Kidney epithelial cell (primary cell): ENCODE measurements at regions not wholly inside any gene's neighbourhood (a gene's known extent, or its start where the extent isn't known, plus 50 kb on each side); places are given as distances from the start of the nearest gene placed in this dataset.
A peak's percentile ranks its signal among the peaks of the same experiment; 100 is the strongest.
"Not testable (repeated sequence)": the region's sequence is repeated elsewhere in the genome, so short reads cannot be mapped to it uniquely, and the experiment has no call there.

Source experiments
- DNase-seq: peaks from one replicate; pipeline ENCODE4 v3.0.0-alpha.2; 2010; ENCODE audit warnings: low read depth
- H3K27me3 ChIP-seq: 2 replicates; pipeline ENCODE4 v1.6.0; 2011; ENCODE audit warnings: low read length; ENCODE audit not compliant: control insufficient read depth, insufficient read depth
- H3K36me3 ChIP-seq: 2 replicates; pipeline ENCODE4 v1.5.1; 2011; ENCODE audit warnings: low read length; ENCODE audit not compliant: control insufficient read depth, insufficient read depth
- H3K4me3 ChIP-seq: 2 replicates; pipeline ENCODE4 v1.5.1; 2011; ENCODE audit warnings: low read depth, mild to moderate bottlenecking, control low read depth, low read length
- CTCF ChIP-seq: IDR thresholded peaks from 2 replicates; pipeline ENCODE4 v1.5.1; 2011; ENCODE audit warnings: mild to moderate bottlenecking, moderate library complexity, low read length, control low read depth, inconsistent platforms; ENCODE audit not compliant: insufficient read depth, poor library complexity, severe bottlenecking

- not testable (repeated sequence) for H3K4me3 ChIP-seq, DNase-seq, H3K27me3 ChIP-seq, H3K36me3 ChIP-seq
Observed at GRCh38 chr10:22467393-22467792, 122.1 kb downstream of the SPAG6 start.

- no peaks in the 10 kb centered on the region for H3K36me3 ChIP-seq
- no peak for DNase-seq
- no peak for TF ChIP-seq CTCF
- H3K27me3 ChIP-seq, result no peaks in the 10 kb centered on the region
- H3K4me3 ChIP-seq, result no peak overlapping the region
Observed at GRCh38 chr10:22468570-22469320, 123.4 kb downstream of the SPAG6 start.

- no peak for DNase-seq
- H3K4me3 ChIP-seq, result no peak overlapping the region
- peaks cover 31% of the 10 kb centered on the region for H3K27me3 ChIP-seq
- TF ChIP-seq CTCF, result no peak
- H3K36me3 ChIP-seq, result no peaks in the 10 kb centered on the region
Observed at GRCh38 chr10:22473044-22473443, 127.7 kb downstream of the SPAG6 start.

GRCh38 chr10:22473459-22473858 lies 128.2 kb downstream of the SPAG6 start:
- Histone ChIP-seq H3K4me3 (no peak overlapping the region), H3K36me3 (no peaks in the 10 kb centered on the region), H3K27me3 (peaks cover 31% of the 10 kb centered on the region)
- no peak for TF ChIP-seq CTCF
- no peak for DNase-seq

- Histone ChIP-seq H3K27me3 (peaks cover 31% of the 10 kb centered on the region), H3K4me3 (peak overlapping the region; percentile 35), H3K36me3 (no peaks in the 10 kb centered on the region)
- TF ChIP-seq CTCF, result no peak
- no peak for DNase-seq
Observed at GRCh38 chr10:22475651-22476600, 130.6 kb downstream of the SPAG6 start.

- no peak for TF ChIP-seq CTCF
- H3K36me3 ChIP-seq, result no peaks in the 10 kb centered on the region
- no peak for DNase-seq
- no peak overlapping the region for H3K4me3 ChIP-seq
- peaks cover 31% of the 10 kb centered on the region for H3K27me3 ChIP-seq
Observed at GRCh38 chr10:22476601-22477321, 131.5 kb downstream of the SPAG6 start.
